HCT116 (cell line): ENCODE measurements at regions not wholly inside any gene's neighbourhood (a gene's known extent, or its start where the extent isn't known, plus 50 kb on each side); places are given as distances from the start of the nearest gene placed in this dataset.

Experiments used
- ATAC-seq: fragments of 200-7000 bp; cut with Tn5 transposase; 2 replicates; pipeline ENCODE4 v1.9.1; 2020; ENCODE audit warnings: mild to moderate bottlenecking, moderate library complexity
- BruUV-seq: library from RNA; stranded (reverse); fragments of 400-500 nt; replicated peaks from 2 replicates; lab custom pipeline; 2021; lab: Mats Ljungman, UMichigan
- CTCF ChIA-PET: fragments of 300-600 bp; sonication (Branson Sonifier 250); formaldehyde crosslinking; loops from one replicate; lab custom pipeline; 2021; ENCODE audit warnings: antibody characterized with exemption; lab: Charles Lee
- POLR2A ChIA-PET: fragments of 300-600, 350-600 bp; sonication (Branson Sonifier 250); formaldehyde crosslinking; loops from one replicate; lab custom pipeline; 2021; ENCODE audit warnings: antibody characterized with exemption; lab: Charles Lee
- RAD21 ChIA-PET, 2 experiments: fragments of 300-600 bp; sonication (Branson Sonifier 250); formaldehyde crosslinking; loops; one replicate each; lab custom pipeline; 2023; ENCODE audit warnings: low total read pairs in 2 of 2; ENCODE audit not compliant: uncharacterized antibody in 2 of 2, unreplicated experiment in 2 of 2, low non-redundant PET in 1 of 2; lab: Charles Lee
- DNase-seq: peaks from one replicate; pipeline ENCODE4 v3.0.0-alpha.2; 2010; ENCODE audit warnings: low read depth, low spot score
- H2AFZ ChIP-seq: fragments of 200-600 bp; shearing (Covaris generic), sonication (generic); 2 replicates; pipeline ENCODE4 v1.6.1; 2017; ENCODE audit warnings: low read depth, mixed run types, mixed read lengths, antibody characterized with exemption, low read length; ENCODE audit not compliant: poor library complexity, severe bottlenecking
- H3K27ac ChIP-seq: 2 replicates; pipeline ENCODE4 v1.5.1; 2012; ENCODE audit warnings: low read depth, low read length
- H3K27me3 ChIP-seq: fragments of 200-600 bp; sonication (generic); 2 replicates; pipeline ENCODE4 v1.6.1; 2016; ENCODE audit warnings: mixed run types, low read length, mixed read lengths; ENCODE audit not compliant: insufficient read depth
- H3K36me3 ChIP-seq, 2 experiments: fragments of 200-500 bp in 1 of 2; fragments of 200-600 bp in 1 of 2; sonication (Bioruptor generic) in 1 of 2; sonication (generic) in 1 of 2; 2 replicates each; pipeline versions ENCODE4 v1.5.1 to v1.6.1; 2014 to 2016; ENCODE audit warnings: low read length in 2 of 2, inconsistent platforms in 1 of 2, mixed read lengths in 1 of 2, mixed run types in 1 of 2; ENCODE audit not compliant: insufficient read depth in 2 of 2, control insufficient read depth in 1 of 2
- H3K4me1 ChIP-seq, 2 experiments: fragments of 200-600 bp in 1 of 2; sonication (generic) in 1 of 2; 2 replicates each; pipeline versions ENCODE4 v1.5.1 to v1.6.1; 2012 to 2017; ENCODE audit warnings: low read length in 2 of 2, inconsistent platforms in 1 of 2, mild to moderate bottlenecking in 1 of 2, mixed read lengths in 1 of 2, mixed run types in 1 of 2, moderate library complexity in 1 of 2; ENCODE audit not compliant: insufficient read depth in 2 of 2, control insufficient read depth in 1 of 2
- H3K4me2 ChIP-seq: fragments of 200-600 bp; sonication (generic); 2 replicates; pipeline ENCODE4 v1.6.1; 2017; ENCODE audit warnings: mixed run types, low read length, mixed read lengths
- H3K4me3 ChIP-seq, 2 experiments: fragments of 200-600 bp in 1 of 2; sonication (generic) in 1 of 2; replicated peaks in 1 of 2; 2 replicates each; pipeline ENCODE4 v1.5.1; 2011 to 2016; ENCODE audit warnings: low read length in 2 of 2, control low read depth in 1 of 2, low read depth in 1 of 2, mild to moderate bottlenecking in 1 of 2, mixed read lengths in 1 of 2, mixed run types in 1 of 2
- H3K79me2 ChIP-seq: fragments of 200-600 bp; sonication (generic); 2 replicates; pipeline ENCODE4 v1.6.1; 2017; ENCODE audit warnings: mild to moderate bottlenecking, mixed run types, low read length, moderate library complexity, mixed read lengths; ENCODE audit not compliant: insufficient read depth
- H3K9ac ChIP-seq: fragments of 200-600 bp; sonication (generic); 2 replicates; pipeline ENCODE4 v1.6.1; 2016; ENCODE audit warnings: low read length, mixed read lengths
- H3K9me2 ChIP-seq: fragments of 200-600 bp; sonication (generic), shearing (Covaris generic); 2 replicates; pipeline ENCODE4 v1.6.1; 2017; ENCODE audit warnings: mixed run types, mild to moderate bottlenecking, moderate library complexity; ENCODE audit not compliant: insufficient read depth
- H3K9me3 ChIP-seq, 2 experiments: fragments of 200-500 bp in 1 of 2; fragments of 200-600 bp in 1 of 2; sonication (Bioruptor generic) in 1 of 2; sonication (generic) in 1 of 2; 2 replicates each; pipeline ENCODE4 v1.6.1; 2014 to 2017; ENCODE audit warnings: low read length in 2 of 2, mixed read lengths in 2 of 2, inconsistent platforms in 1 of 2, low read depth in 1 of 2, mild to moderate bottlenecking in 1 of 2, mixed run types in 1 of 2, moderate library complexity in 1 of 2; ENCODE audit not compliant: control insufficient read depth in 1 of 2, insufficient read depth in 1 of 2
- H4K20me1 ChIP-seq: fragments of 200-600 bp; sonication (generic), shearing (Covaris generic); 2 replicates; pipeline ENCODE4 v1.6.1; 2017; ENCODE audit warnings: mixed run types, mild to moderate bottlenecking, moderate library complexity; ENCODE audit not compliant: insufficient read depth
- CBX3 ChIP-seq: IDR thresholded peaks from 2 replicates; pipeline ENCODE4 v1.6.1; 2012; ENCODE audit warnings: low read depth
- ELF1 ChIP-seq: IDR thresholded peaks from 2 replicates; pipeline ENCODE4 v1.6.1; 2012; ENCODE audit warnings: low read depth, borderline replicate concordance
- EZH2phosphoT487 ChIP-seq: fragments of 200-600 bp; IDR thresholded peaks from 2 replicates; pipeline ENCODE4 v1.6.1; 2018; ENCODE audit warnings: antibody characterized with exemption, borderline replicate concordance
- POLR2A ChIP-seq: IDR thresholded peaks from 2 replicates; pipeline ENCODE4 v1.7.0; 2011; ENCODE audit warnings: borderline replicate concordance; ENCODE audit not compliant: insufficient read depth, insufficient read length; ENCODE audit errors: extremely low read depth
- POLR2AphosphoS5 ChIP-seq: IDR thresholded peaks from 2 replicates; pipeline ENCODE4 v1.6.1; 2011; ENCODE audit warnings: mild to moderate bottlenecking, low read depth, low read length, moderate library complexity
- RAD21 ChIP-seq: IDR thresholded peaks from 2 replicates; pipeline ENCODE4 v1.6.1; 2012; ENCODE audit warnings: low read depth, mild to moderate bottlenecking
- SIN3A ChIP-seq: IDR thresholded peaks from 2 replicates; pipeline ENCODE4 v1.6.1; 2012; ENCODE audit warnings: low read depth
- TCF7L2 ChIP-seq: IDR thresholded peaks from 2 replicates; pipeline ENCODE4 v1.7.0; 2011; ENCODE audit warnings: borderline replicate concordance, inconsistent platforms; ENCODE audit not compliant: insufficient read depth, insufficient read length; ENCODE audit errors: extremely low read depth
- YY1 ChIP-seq: IDR thresholded peaks from 2 replicates; pipeline ENCODE4 v1.6.1; 2011; ENCODE audit warnings: low read length, low read depth, moderate library complexity, mild to moderate bottlenecking; ENCODE audit not compliant: insufficient replicate concordance; ENCODE audit errors: extremely low read depth
- ZFX ChIP-seq: fragments of 450-650 bp; IDR thresholded peaks from 2 replicates; pipeline ENCODE4 v1.6.1; 2017
- intact Hi-C: fragments of 100-400 bp; cut with micrococcal nuclease; formaldehyde crosslinking; loops from 2 replicates; pipeline ENCODE4 v1.10.0; 2022
- TF ChIP-seq, protein P1 (sequence below): IDR thresholded peaks from 2 replicates; pipeline ENCODE4 v1.6.1; 2011; ENCODE audit warnings: mild to moderate bottlenecking, low read length, moderate library complexity; ENCODE audit not compliant: insufficient replicate concordance; ENCODE audit errors: extremely low read depth
- TF ChIP-seq, protein P2 (sequence below): IDR thresholded peaks from 2 replicates; pipeline ENCODE4 v1.6.1; 2012
- TF ChIP-seq, protein P3 (sequence below): IDR thresholded peaks from 2 replicates; pipeline ENCODE4 v1.6.1; 2012; ENCODE audit warnings: low read depth

DNA sequence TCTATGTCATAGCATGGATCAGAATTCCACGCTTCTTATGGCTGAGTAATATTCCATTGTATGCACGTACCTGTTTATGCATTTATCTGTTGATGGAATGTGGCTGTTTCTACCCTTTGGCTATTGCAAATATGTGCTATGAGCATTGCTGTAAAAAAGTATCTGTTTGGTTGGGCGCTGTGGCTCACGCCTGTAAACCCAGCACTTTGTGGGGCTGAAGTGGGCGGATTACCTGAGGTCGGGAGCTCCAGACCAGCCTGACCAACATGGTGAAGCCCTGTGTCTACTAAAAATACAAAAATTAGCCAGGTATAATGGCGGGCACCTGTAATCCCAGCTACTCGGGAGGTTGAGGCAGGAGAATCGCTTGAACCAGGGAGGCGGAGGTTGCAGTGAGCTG, 182.4 kb downstream of the BCAS1 start:
- DNase-seq = no peak
- Histone ChIP-seq H3K79me2 (no peaks in the 10 kb centered on the region), H3K27me3 (no peaks in the 10 kb centered on the region), H3K9me3 (no peaks in the 10 kb centered on the region), H2AFZ (no peak overlapping the region), H3K36me3 (no peaks in the 10 kb centered on the region), H3K27ac (no peak overlapping the region), H3K9ac (no peak overlapping the region), H3K4me3 (no peak overlapping the region), H3K9me2 (no peaks in the 10 kb centered on the region), H3K4me1 (peaks cover 8 to 35% of the 10 kb centered on the region in 2 experiments; a peak in 3 of 4 replicates), H3K4me2 (no peak overlapping the region), H4K20me1 (no peaks in the 10 kb centered on the region)
- TF ChIP-seq TCF7L2 = no peak
- no peak for TF ChIP-seq POLR2A
- no peak for TF ChIP-seq SIN3A
- TF ChIP-seq YY1 = no peak
- no peak for TF ChIP-seq RAD21
- TF ChIP-seq CBX3 = no peak
- TF ChIP-seq, protein P1, sequence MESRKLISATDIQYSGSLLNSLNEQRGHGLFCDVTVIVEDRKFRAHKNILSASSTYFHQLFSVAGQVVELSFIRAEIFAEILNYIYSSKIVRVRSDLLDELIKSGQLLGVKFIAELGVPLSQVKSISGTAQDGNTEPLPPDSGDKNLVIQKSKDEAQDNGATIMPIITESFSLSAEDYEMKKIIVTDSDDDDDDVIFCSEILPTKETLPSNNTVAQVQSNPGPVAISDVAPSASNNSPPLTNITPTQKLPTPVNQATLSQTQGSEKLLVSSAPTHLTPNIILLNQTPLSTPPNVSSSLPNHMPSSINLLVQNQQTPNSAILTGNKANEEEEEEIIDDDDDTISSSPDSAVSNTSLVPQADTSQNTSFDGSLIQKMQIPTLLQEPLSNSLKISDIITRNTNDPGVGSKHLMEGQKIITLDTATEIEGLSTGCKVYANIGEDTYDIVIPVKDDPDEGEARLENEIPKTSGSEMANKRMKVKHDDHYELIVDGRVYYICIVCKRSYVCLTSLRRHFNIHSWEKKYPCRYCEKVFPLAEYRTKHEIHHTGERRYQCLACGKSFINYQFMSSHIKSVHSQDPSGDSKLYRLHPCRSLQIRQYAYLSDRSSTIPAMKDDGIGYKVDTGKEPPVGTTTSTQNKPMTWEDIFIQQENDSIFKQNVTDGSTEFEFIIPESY = no peak
- TF ChIP-seq EZH2phosphoT487 = no peak
- TF ChIP-seq ELF1 = no peak
- no peak for TF ChIP-seq POLR2AphosphoS5
- TF ChIP-seq, protein P2, sequence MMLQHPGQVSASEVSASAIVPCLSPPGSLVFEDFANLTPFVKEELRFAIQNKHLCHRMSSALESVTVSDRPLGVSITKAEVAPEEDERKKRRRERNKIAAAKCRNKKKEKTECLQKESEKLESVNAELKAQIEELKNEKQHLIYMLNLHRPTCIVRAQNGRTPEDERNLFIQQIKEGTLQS = no peak
- TF ChIP-seq, protein P3, sequence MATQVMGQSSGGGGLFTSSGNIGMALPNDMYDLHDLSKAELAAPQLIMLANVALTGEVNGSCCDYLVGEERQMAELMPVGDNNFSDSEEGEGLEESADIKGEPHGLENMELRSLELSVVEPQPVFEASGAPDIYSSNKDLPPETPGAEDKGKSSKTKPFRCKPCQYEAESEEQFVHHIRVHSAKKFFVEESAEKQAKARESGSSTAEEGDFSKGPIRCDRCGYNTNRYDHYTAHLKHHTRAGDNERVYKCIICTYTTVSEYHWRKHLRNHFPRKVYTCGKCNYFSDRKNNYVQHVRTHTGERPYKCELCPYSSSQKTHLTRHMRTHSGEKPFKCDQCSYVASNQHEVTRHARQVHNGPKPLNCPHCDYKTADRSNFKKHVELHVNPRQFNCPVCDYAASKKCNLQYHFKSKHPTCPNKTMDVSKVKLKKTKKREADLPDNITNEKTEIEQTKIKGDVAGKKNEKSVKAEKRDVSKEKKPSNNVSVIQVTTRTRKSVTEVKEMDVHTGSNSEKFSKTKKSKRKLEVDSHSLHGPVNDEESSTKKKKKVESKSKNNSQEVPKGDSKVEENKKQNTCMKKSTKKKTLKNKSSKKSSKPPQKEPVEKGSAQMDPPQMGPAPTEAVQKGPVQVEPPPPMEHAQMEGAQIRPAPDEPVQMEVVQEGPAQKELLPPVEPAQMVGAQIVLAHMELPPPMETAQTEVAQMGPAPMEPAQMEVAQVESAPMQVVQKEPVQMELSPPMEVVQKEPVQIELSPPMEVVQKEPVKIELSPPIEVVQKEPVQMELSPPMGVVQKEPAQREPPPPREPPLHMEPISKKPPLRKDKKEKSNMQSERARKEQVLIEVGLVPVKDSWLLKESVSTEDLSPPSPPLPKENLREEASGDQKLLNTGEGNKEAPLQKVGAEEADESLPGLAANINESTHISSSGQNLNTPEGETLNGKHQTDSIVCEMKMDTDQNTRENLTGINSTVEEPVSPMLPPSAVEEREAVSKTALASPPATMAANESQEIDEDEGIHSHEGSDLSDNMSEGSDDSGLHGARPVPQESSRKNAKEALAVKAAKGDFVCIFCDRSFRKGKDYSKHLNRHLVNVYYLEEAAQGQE = no peak
- no peak for TF ChIP-seq ZFX
- RAD21 ChIA-PET = no interaction called here
- intact Hi-C loops = no loop called here
- no TSS peak for BruUV-seq
- POLR2A ChIA-PET = no interaction called here
- CTCF ChIA-PET = no interaction called here
- no peak for ATAC-seq
